ENCODE measurements at regions not wholly inside any gene's neighbourhood (a gene's known extent, or its start where the extent isn't known, plus 50 kb on each side); places are given as distances from the start of the nearest gene placed in this dataset.

GRCh38 chr9:13716601-13717321, 437.3 kb upstream of the MPDZ start:
- no peaks in the 10 kb centered on the region for H3K79me2 ChIP-seq (ENCODE audit: control insufficient read depth, insufficient read depth, low read length)
- FAIRE-seq (no peak), DNase-seq (ENCODE audit: low read depth, low spot score) (no peak)
- no peak overlapping the region for H3K27ac ChIP-seq (ENCODE audit: control insufficient read depth, insufficient read depth, low read length)
- H3K4me2 ChIP-seq (ENCODE audit: control insufficient read depth, extremely low read depth, insufficient read depth, low read depth, low read length): no peak overlapping the region
- H3K9me1 ChIP-seq (ENCODE audit: control insufficient read depth, extremely low read depth, insufficient read depth, low read length): no peaks in the 10 kb centered on the region
- H3K27me3 ChIP-seq (ENCODE audit: control insufficient read depth, extremely low read depth, insufficient read depth, low read length): no peaks in the 10 kb centered on the region
- no peak overlapping the region for H3K9ac ChIP-seq (ENCODE audit: control insufficient read depth, extremely low read depth, insufficient read depth, low read length)
- H2AFZ ChIP-seq (ENCODE audit: control insufficient read depth, low read length): no peak overlapping the region
- no peaks in the 10 kb centered on the region for H4K20me1 ChIP-seq (ENCODE audit: control insufficient read depth, extremely low read depth, insufficient read depth, low read length)
- no peak for TF ChIP-seq EZH2 (IDR thresholded peaks at IDR 0.05; ENCODE audit: low read length)
- TF ChIP-seq, protein P1, sequence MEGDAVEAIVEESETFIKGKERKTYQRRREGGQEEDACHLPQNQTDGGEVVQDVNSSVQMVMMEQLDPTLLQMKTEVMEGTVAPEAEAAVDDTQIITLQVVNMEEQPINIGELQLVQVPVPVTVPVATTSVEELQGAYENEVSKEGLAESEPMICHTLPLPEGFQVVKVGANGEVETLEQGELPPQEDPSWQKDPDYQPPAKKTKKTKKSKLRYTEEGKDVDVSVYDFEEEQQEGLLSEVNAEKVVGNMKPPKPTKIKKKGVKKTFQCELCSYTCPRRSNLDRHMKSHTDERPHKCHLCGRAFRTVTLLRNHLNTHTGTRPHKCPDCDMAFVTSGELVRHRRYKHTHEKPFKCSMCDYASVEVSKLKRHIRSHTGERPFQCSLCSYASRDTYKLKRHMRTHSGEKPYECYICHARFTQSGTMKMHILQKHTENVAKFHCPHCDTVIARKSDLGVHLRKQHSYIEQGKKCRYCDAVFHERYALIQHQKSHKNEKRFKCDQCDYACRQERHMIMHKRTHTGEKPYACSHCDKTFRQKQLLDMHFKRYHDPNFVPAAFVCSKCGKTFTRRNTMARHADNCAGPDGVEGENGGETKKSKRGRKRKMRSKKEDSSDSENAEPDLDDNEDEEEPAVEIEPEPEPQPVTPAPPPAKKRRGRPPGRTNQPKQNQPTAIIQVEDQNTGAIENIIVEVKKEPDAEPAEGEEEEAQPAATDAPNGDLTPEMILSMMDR (optimal IDR thresholded peaks at IDR 0.05 in 1 of 3, IDR thresholded peaks at IDR 0.05 in 1 of 3, conservative IDR thresholded peaks at IDR 0.05 in 1 of 3; ENCODE audit: extremely low read depth in 1 of 3, insufficient read depth in 2 of 3, low read length in 3 of 3): no peak
- no peaks in the 10 kb centered on the region for H3K9me3 ChIP-seq (ENCODE audit: control insufficient read depth, low read depth, low read length)
- H3K4me1 ChIP-seq (ENCODE audit: control insufficient read depth, extremely low read depth, insufficient read depth, low read length): peaks cover 20% of the 10 kb centered on the region
- no peaks in the 10 kb centered on the region for H3K36me3 ChIP-seq (ENCODE audit: control insufficient read depth in 2 of 2, extremely low read depth in 1 of 2, insufficient read depth in 2 of 2, low read length in 2 of 2)
- H3K4me3 ChIP-seq (ENCODE audit: control insufficient read depth in 2 of 3, extremely low read depth in 1 of 3, insufficient read depth in 2 of 3, low read depth in 1 of 3, low read length in 3 of 3): no peak overlapping the region
- dilution Hi-C loops (cut with MboI; ENCODE audit: extremely low pct_ligation_motif_present, low sequenced_read_pairs): no loop called here

DNA sequence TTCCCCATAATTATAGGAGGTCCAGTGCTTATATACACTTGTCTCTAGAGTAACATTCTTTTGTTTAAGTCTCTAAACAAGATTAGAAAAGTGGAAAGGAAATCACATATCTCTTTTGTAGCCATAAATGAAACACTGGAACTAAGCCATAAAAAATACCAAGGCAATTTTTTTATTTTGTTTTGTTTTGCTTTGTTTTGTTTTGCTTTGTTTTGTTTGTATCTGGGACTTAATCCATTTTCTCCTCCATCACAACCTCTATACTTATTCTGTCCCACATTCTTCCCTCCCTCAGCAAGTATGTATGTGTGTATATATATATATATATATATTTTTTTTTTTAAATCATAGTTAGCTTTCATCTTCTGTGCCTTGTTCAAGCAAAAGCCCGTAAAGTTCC, 436.6 kb upstream of the MPDZ start:
- no peak overlapping the region for H2AFZ ChIP-seq (ENCODE audit: control insufficient read depth, low read length)
- no peaks in the 10 kb centered on the region for H3K9me3 ChIP-seq (ENCODE audit: control insufficient read depth, low read depth, low read length)
- H3K9ac ChIP-seq (ENCODE audit: control insufficient read depth, extremely low read depth, insufficient read depth, low read length): no peak overlapping the region
- H4K20me1 ChIP-seq (ENCODE audit: control insufficient read depth, extremely low read depth, insufficient read depth, low read length): no peaks in the 10 kb centered on the region
- no peak overlapping the region for H3K4me3 ChIP-seq (ENCODE audit: control insufficient read depth in 2 of 3, extremely low read depth in 1 of 3, insufficient read depth in 2 of 3, low read depth in 1 of 3, low read length in 3 of 3)
- TF ChIP-seq, protein P1 (optimal IDR thresholded peaks at IDR 0.05 in 1 of 3, IDR thresholded peaks at IDR 0.05 in 1 of 3, conservative IDR thresholded peaks at IDR 0.05 in 1 of 3; ENCODE audit: extremely low read depth in 1 of 3, insufficient read depth in 2 of 3, low read length in 3 of 3): no peak
- no peak for TF ChIP-seq EZH2 (IDR thresholded peaks at IDR 0.05; ENCODE audit: low read length)
- no peaks in the 10 kb centered on the region for H3K79me2 ChIP-seq (ENCODE audit: control insufficient read depth, insufficient read depth, low read length)
- dilution Hi-C loops (cut with MboI; ENCODE audit: extremely low pct_ligation_motif_present, low sequenced_read_pairs): no loop called here
- no peaks in the 10 kb centered on the region for H3K36me3 ChIP-seq (ENCODE audit: control insufficient read depth in 2 of 2, extremely low read depth in 1 of 2, insufficient read depth in 2 of 2, low read length in 2 of 2)
- H3K9me1 ChIP-seq (ENCODE audit: control insufficient read depth, extremely low read depth, insufficient read depth, low read length): no peaks in the 10 kb centered on the region
- no peak overlapping the region for H3K27ac ChIP-seq (ENCODE audit: control insufficient read depth, insufficient read depth, low read length)
- H3K4me2 ChIP-seq (ENCODE audit: control insufficient read depth, extremely low read depth, insufficient read depth, low read depth, low read length): no peak overlapping the region
- DNase-seq (ENCODE audit: low read depth, low spot score) (no peak), FAIRE-seq (no peak)
- peaks cover 20% of the 10 kb centered on the region for H3K4me1 ChIP-seq (ENCODE audit: control insufficient read depth, extremely low read depth, insufficient read depth, low read length)
- H3K27me3 ChIP-seq (ENCODE audit: control insufficient read depth, extremely low read depth, insufficient read depth, low read length): no peaks in the 10 kb centered on the region

All from keratinocyte (primary cell).